Caco-2 (cell line): ENCODE measurements at regions not wholly inside any gene's neighbourhood (a gene's known extent, or its start where the extent isn't known, plus 50 kb on each side); places are given as distances from the start of the nearest gene placed in this dataset.

Experiments used
- BruUV-seq: library from RNA; stranded (reverse); fragments of 400-500 nt; replicated peaks from 2 replicates; lab custom pipeline; 2021; lab: Mats Ljungman, UMichigan
- CTCF ChIA-PET: fragments of 300-600 bp; sonication (Branson Sonifier 250); formaldehyde crosslinking; loops from one replicate; lab custom pipeline; 2022; ENCODE audit warnings: antibody characterized with exemption; lab: Charles Lee
- POLR2A ChIA-PET: fragments of 300-600 bp; sonication (Branson Sonifier 250); formaldehyde crosslinking; loops from one replicate; lab custom pipeline; 2022; ENCODE audit warnings: antibody characterized with exemption; lab: Charles Lee
- DNase-seq, 2 experiments: peaks; one replicate each; pipeline versions ENCODE4 v3.0.0 to v3.0.0-alpha.2; 2020 to 2022
- H3K27me3 ChIP-seq: replicated peaks from 2 replicates; pipeline ENCODE4 v1.6.0; 2011; ENCODE audit warnings: low read length; ENCODE audit not compliant: control insufficient read depth, insufficient read depth
- H3K36me3 ChIP-seq: 2 replicates; pipeline ENCODE4 v1.5.1; 2011; ENCODE audit warnings: low read length; ENCODE audit not compliant: control insufficient read depth, insufficient read depth
- H3K4me1 ChIP-seq: fragments of 250-450 bp; sonication (Bioruptor Pico); 2 replicates; pipeline ENCODE4 v1.5.1; 2020; ENCODE audit warnings: mild to moderate bottlenecking
- H3K4me3 ChIP-seq: 2 replicates; pipeline ENCODE4 v1.5.1; 2011; ENCODE audit warnings: low read depth, mild to moderate bottlenecking, control low read depth, low read length
- H3K9me3 ChIP-seq: fragments of 250-450 bp; sonication (Bioruptor Pico); 2 replicates; pipeline ENCODE4 v1.5.1; 2020; ENCODE audit warnings: mild to moderate bottlenecking, moderate library complexity
- H3K27ac Mint-ChIP-seq: one replicate; pipeline ENCODE4 v1.8.0; 2022; ENCODE audit warnings: mixed read lengths; ENCODE audit not compliant: unreplicated experiment
- H3K27me3 Mint-ChIP-seq: one replicate; pipeline ENCODE4 v1.8.0; 2022; ENCODE audit warnings: mixed read lengths; ENCODE audit not compliant: insufficient read depth, unreplicated experiment
- H3K36me3 Mint-ChIP-seq: one replicate; pipeline ENCODE4 v1.8.0; 2022; ENCODE audit warnings: mild to moderate bottlenecking, mixed read lengths; ENCODE audit not compliant: insufficient read depth, unreplicated experiment
- H3K4me1 Mint-ChIP-seq: one replicate; pipeline ENCODE4 v1.8.0; 2022; ENCODE audit warnings: low read depth, mixed read lengths; ENCODE audit not compliant: unreplicated experiment
- H3K4me3 Mint-ChIP-seq: one replicate; pipeline ENCODE4 v1.8.0; 2022; ENCODE audit warnings: mild to moderate bottlenecking, moderate library complexity, mixed read lengths; ENCODE audit not compliant: unreplicated experiment
- H3K9me3 Mint-ChIP-seq: one replicate; pipeline ENCODE4 v1.8.0; 2022; ENCODE audit warnings: mixed read lengths; ENCODE audit not compliant: unreplicated experiment
- CTCF ChIP-seq, 2 experiments: fragments of 200-600 bp in 1 of 2; IDR thresholded peaks; 1 replicate in 1 of 2; 2 replicates in 1 of 2; pipeline versions ENCODE4 v1.5.1 to v1.8.0; 2011 to 2022; ENCODE audit warnings: antibody characterized with exemption in 1 of 2, control low read depth in 1 of 2, inconsistent platforms in 1 of 2, low read depth in 1 of 2, low read length in 1 of 2, mild to moderate bottlenecking in 1 of 2, moderate library complexity in 1 of 2; ENCODE audit not compliant: insufficient read depth in 1 of 2, severe bottlenecking in 1 of 2, unreplicated experiment in 1 of 2
- intact Hi-C: fragments of 100-400 bp; cut with micrococcal nuclease; formaldehyde crosslinking; loops from one replicate; pipeline ENCODE4 v1.10.0; 2022; ENCODE audit not compliant: unreplicated experiment

GRCh38 chr14:66254038-66254437 lies 232.1 kb upstream of the CCDC196 start:
- CTCF ChIA-PET = no interaction called here
- POLR2A ChIA-PET = no interaction called here
- DNase-seq = no peak
- Mint-ChIP-seq H3K27me3 (peaks cover 10% of the 10 kb centered on the region), H3K9me3 (no peaks in the 10 kb centered on the region), H3K27ac (no peak overlapping the region), H3K4me1 (no peaks in the 10 kb centered on the region), H3K36me3 (no peaks in the 10 kb centered on the region), H3K4me3 (no peak overlapping the region)
- BruUV-seq = no TSS peak
- no peaks in the 10 kb centered on the region for H3K9me3 ChIP-seq
- no peak overlapping the region for H3K4me3 ChIP-seq
- no peaks in the 10 kb centered on the region for H3K4me1 ChIP-seq
- no peaks in the 10 kb centered on the region for H3K27me3 ChIP-seq
- no peak for TF ChIP-seq CTCF (IDR thresholded peaks at IDR 0.05; ENCODE audit: insufficient read depth in 1 of 2, low read depth in 1 of 2, low read length in 1 of 2, severe bottlenecking in 1 of 2, unreplicated experiment in 1 of 2)
- intact Hi-C loops = no loop called here
- H3K36me3 ChIP-seq = no peaks in the 10 kb centered on the region

GRCh38 chr14:66268802-66269334 lies 217.3 kb upstream of the CCDC196 start:
- Histone ChIP-seq H3K27me3 (no peaks in the 10 kb centered on the region), H3K9me3 (no peaks in the 10 kb centered on the region), H3K4me1 (no peaks in the 10 kb centered on the region), H3K36me3 (no peaks in the 10 kb centered on the region), H3K4me3 (no peak overlapping the region)
- ChIA-PET CTCF (no interaction called here), POLR2A (no interaction called here)
- no peak overlapping the region for H3K27ac Mint-ChIP-seq
- no peaks in the 10 kb centered on the region for H3K9me3 Mint-ChIP-seq
- no peaks in the 10 kb centered on the region for H3K4me1 Mint-ChIP-seq
- TF ChIP-seq CTCF (IDR thresholded peaks at IDR 0.05; ENCODE audit: insufficient read depth in 1 of 2, low read depth in 1 of 2, low read length in 1 of 2, severe bottlenecking in 1 of 2, unreplicated experiment in 1 of 2) = no peak
- intact Hi-C loops = no loop called here
- no peak for DNase-seq
- no peak overlapping the region for H3K4me3 Mint-ChIP-seq
- no peaks in the 10 kb centered on the region for H3K36me3 Mint-ChIP-seq
- no peaks in the 10 kb centered on the region for H3K27me3 Mint-ChIP-seq
- no TSS peak for BruUV-seq

GRCh38 chr14:66272221-66272620 lies 213.9 kb upstream of the CCDC196 start:
- intact Hi-C loops = no loop called here
- Histone ChIP-seq H3K4me1 (no peaks in the 10 kb centered on the region), H3K27me3 (no peaks in the 10 kb centered on the region), H3K4me3 (no peak overlapping the region), H3K36me3 (no peaks in the 10 kb centered on the region), H3K9me3 (no peaks in the 10 kb centered on the region)
- DNase-seq = no peak
- no peak for TF ChIP-seq CTCF (IDR thresholded peaks at IDR 0.05; ENCODE audit: insufficient read depth in 1 of 2, low read depth in 1 of 2, low read length in 1 of 2, severe bottlenecking in 1 of 2, unreplicated experiment in 1 of 2)
- H3K27me3 Mint-ChIP-seq = no peaks in the 10 kb centered on the region
- H3K4me1 Mint-ChIP-seq = no peaks in the 10 kb centered on the region
- H3K27ac Mint-ChIP-seq = no peak overlapping the region
- H3K9me3 Mint-ChIP-seq = no peaks in the 10 kb centered on the region
- ChIA-PET CTCF (no interaction called here), POLR2A (no interaction called here)
- BruUV-seq = no TSS peak
- H3K36me3 Mint-ChIP-seq = no peaks in the 10 kb centered on the region
- H3K4me3 Mint-ChIP-seq = no peak overlapping the region
